Nephron progenitor cell (in vitro differentiated cells): ENCODE measurements at regions not wholly inside any gene's neighbourhood (a gene's known extent, or its start where the extent isn't known, plus 50 kb on each side); places are given as distances from the start of the nearest gene placed in this dataset.

Experiments used
- DNase-seq: peaks from one replicate; pipeline ENCODE4 v3.0.0; 2021
- H3K27ac Mint-ChIP-seq: 2 replicates; pipeline ENCODE4 v1.8.0; 2021; ENCODE audit warnings: mild to moderate bottlenecking, moderate library complexity, mixed read lengths
- H3K27me3 Mint-ChIP-seq: 2 replicates; pipeline ENCODE4 v1.8.0; 2021; ENCODE audit warnings: mild to moderate bottlenecking, low read depth, mixed read lengths; ENCODE audit not compliant: poor library complexity
- H3K36me3 Mint-ChIP-seq: 2 replicates; pipeline ENCODE4 v1.8.0; 2021; ENCODE audit warnings: low read depth, mixed read lengths
- H3K4me1 Mint-ChIP-seq: 2 replicates; pipeline ENCODE4 v1.8.0; 2021; ENCODE audit warnings: mixed read lengths
- H3K4me3 Mint-ChIP-seq: 2 replicates; pipeline ENCODE4 v1.8.0; 2021; ENCODE audit warnings: mild to moderate bottlenecking, moderate library complexity, mixed read lengths
- H3K9me3 Mint-ChIP-seq: 2 replicates; pipeline ENCODE4 v1.8.0; 2021; ENCODE audit warnings: mild to moderate bottlenecking, moderate library complexity, mixed read lengths
- CTCF ChIP-seq: fragments of 200-600 bp; sonication (generic); IDR thresholded peaks from 2 replicates; pipeline ENCODE4 v1.5.0; 2021; ENCODE audit warnings: antibody characterized with exemption

- no peak for TF ChIP-seq CTCF
- Mint-ChIP-seq H3K27me3 (no peaks in the 10 kb centered on the region), H3K4me3 (no peak overlapping the region)
These were observed 161.3 kb upstream of the PCDH15 start for GRCh38 chr10:54962134-54962900.

GRCh38 chr10:54961040-54961439 lies 160.0 kb upstream of the PCDH15 start:
- Mint-ChIP-seq H3K4me3 (no peak overlapping the region), H3K4me1 (no peaks in the 10 kb centered on the region), H3K27me3 (no peaks in the 10 kb centered on the region), H3K9me3 (peaks cover 7% of the 10 kb centered on the region), H3K27ac (no peak overlapping the region), H3K36me3 (no peaks in the 10 kb centered on the region)
- DNase-seq: no peak
- no peak for TF ChIP-seq CTCF

More at GRCh38 chr10:54962134-54962900, 161.3 kb upstream of the PCDH15 start:
- H3K9me3 Mint-ChIP-seq: peaks cover 7% of the 10 kb centered on the region
- H3K4me1 Mint-ChIP-seq: no peaks in the 10 kb centered on the region
- H3K27ac Mint-ChIP-seq: no peak overlapping the region
- no peak for DNase-seq
- no peaks in the 10 kb centered on the region for H3K36me3 Mint-ChIP-seq

GRCh38 chr10:54958844-54959243 lies 157.8 kb upstream of the PCDH15 start:
- Mint-ChIP-seq H3K9me3 (peaks cover 7% of the 10 kb centered on the region), H3K4me1 (no peaks in the 10 kb centered on the region), H3K4me3 (no peak overlapping the region), H3K27me3 (no peaks in the 10 kb centered on the region), H3K27ac (no peak overlapping the region), H3K36me3 (no peaks in the 10 kb centered on the region)
- DNase-seq: no peak
- TF ChIP-seq CTCF: no peak

GRCh38 chr10:54947605-54948004 lies 146.6 kb upstream of the PCDH15 start:
- no peak overlapping the region for H3K4me3 Mint-ChIP-seq
- no peaks in the 10 kb centered on the region for H3K27me3 Mint-ChIP-seq

GRCh38 chr10:54940418-54940817 lies 139.4 kb upstream of the PCDH15 start:
- no peaks in the 10 kb centered on the region for H3K27me3 Mint-ChIP-seq
- no peak overlapping the region for H3K27ac Mint-ChIP-seq
- no peak for DNase-seq
- no peaks in the 10 kb centered on the region for H3K4me1 Mint-ChIP-seq
- H3K9me3 Mint-ChIP-seq: no peaks in the 10 kb centered on the region
- H3K4me3 Mint-ChIP-seq: no peak overlapping the region
- H3K36me3 Mint-ChIP-seq: no peaks in the 10 kb centered on the region
- TF ChIP-seq CTCF: peak; percentile 12

More at GRCh38 chr10:54947605-54948004, 146.6 kb upstream of the PCDH15 start:
- H3K9me3 Mint-ChIP-seq: no peaks in the 10 kb centered on the region
- H3K27ac Mint-ChIP-seq: no peak overlapping the region
- no peaks in the 10 kb centered on the region for H3K4me1 Mint-ChIP-seq
- no peak for DNase-seq
- H3K36me3 Mint-ChIP-seq: no peaks in the 10 kb centered on the region
- no peak for TF ChIP-seq CTCF

- Mint-ChIP-seq H3K27ac (no peak overlapping the region), H3K4me1 (no peaks in the 10 kb centered on the region), H3K4me3 (no peak overlapping the region), H3K36me3 (no peaks in the 10 kb centered on the region), H3K9me3 (peaks cover 7% of the 10 kb centered on the region), H3K27me3 (peaks cover 5% of the 10 kb centered on the region)
- DNase-seq: no peak
- no peak for TF ChIP-seq CTCF
These were observed 113.0 kb upstream of the PCDH15 start for GRCh38 chr10:54914049-54914448.
